ENCODE measurements at regions not wholly inside any gene's neighbourhood (a gene's known extent, or its start where the extent isn't known, plus 50 kb on each side); places are given as distances from the start of the nearest gene placed in this dataset.

GRCh38 chr2:220955776-220956175 is 616.3 kb downstream of the EPHA4 start:
- no peak for TF ChIP-seq CTCF (IDR thresholded peaks at IDR 0.05; ENCODE audit: low read depth, low read length, poor library complexity, severe bottlenecking)
- no peak for TF ChIP-seq EZH2phosphoT487 (IDR thresholded peaks at IDR 0.05; ENCODE audit: borderline replicate concordance, low read length)
